GM18858 (cell line): ENCODE measurements at regions not wholly inside any gene's neighbourhood (a gene's known extent, or its start where the extent isn't known, plus 50 kb on each side); places are given as distances from the start of the nearest gene placed in this dataset.

Source experiments
- ATAC-seq: cut with Tn5 transposase; IDR thresholded peaks from one replicate; pipeline ENCODE4 v1.9.1; 2021; ENCODE audit not compliant: unreplicated experiment

DNA sequence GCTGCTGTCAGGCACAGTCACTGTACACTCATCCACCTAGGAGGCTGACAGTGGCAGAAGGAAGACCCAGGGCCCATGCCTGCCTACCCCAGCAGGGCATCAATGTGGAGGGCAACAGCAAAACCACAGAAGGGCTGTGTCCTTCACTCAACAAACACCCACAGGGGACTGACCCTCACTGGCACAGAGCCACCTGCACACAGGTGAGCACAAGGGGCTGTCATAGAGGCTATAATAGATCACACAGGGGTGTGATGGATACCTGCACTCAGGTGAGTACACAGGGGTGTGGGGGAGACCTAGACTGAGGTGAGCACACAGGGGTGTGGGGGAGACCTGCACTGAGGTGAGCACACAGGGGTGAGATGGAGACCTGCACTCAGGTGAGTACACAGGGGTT lies 132.8 kb upstream of the TCERG1L start:
- no peak for ATAC-seq

DNA sequence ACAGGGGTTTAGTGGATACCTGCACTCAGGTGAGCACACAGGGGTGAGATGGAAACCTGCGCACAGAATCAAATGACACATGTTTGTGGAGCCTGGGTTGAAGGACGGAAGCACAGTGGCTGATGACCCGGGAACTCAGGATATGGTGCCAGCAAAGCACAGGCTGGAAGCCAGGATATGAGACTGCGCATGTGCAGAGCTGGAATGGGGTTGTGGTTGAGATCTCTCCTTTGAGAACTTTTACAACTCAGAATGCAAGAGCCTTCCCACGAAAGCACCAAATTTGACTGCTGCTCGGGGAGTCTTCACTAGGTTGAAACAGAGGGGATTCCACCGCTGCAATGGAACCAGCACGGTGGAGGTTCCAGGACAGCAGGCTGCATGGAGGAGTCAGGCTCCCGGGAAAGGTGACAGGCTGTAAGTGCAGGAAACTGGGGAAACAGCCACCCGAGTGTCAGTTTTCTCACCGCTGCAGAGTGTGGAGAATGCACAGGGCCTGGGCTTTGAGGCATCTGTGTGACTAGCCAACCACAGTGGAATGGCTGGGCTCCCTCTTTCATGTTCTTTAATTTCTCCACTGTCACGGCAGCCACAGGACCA lies 133.4 kb upstream of the TCERG1L start:
- ATAC-seq: no peak

DNA sequence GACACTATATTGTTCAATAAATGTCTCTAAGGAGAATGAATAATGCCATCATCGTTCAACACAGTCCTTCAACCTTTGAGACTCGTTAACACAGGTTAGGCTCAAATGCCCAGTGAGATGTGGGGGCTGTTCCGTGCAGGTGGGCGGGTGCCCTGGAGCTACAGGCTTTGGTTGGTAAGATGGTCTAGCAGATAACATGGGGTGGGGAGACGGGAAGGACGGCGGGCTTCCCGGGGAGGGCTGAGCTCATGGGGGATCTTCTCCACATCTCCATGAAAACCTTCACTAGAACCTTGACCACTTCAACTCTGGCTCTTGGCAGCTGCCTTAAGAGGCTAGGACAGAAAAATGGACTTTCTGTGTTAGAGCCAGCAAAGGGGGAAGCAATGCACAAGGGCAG lies 134.1 kb upstream of the TCERG1L start:
- no peak for ATAC-seq

DNA sequence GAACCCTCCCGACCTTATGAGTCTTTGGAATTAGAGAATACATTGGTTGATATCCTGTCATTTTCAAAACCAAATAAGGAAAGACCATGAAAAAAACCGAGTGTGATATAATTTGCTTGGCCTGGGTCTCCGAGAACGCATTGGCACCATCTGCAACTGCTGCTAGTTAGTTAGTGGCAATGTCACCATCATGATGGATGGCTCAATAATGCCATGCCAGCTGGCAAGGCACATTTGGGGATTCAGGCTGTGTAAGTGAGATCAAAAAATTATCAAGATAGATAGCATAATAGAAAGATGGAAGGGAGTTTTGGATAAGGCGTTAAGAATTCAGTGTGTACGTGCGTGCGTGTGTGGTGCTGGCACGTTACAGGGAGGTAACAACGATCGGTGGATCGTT lies 134.7 kb upstream of the TCERG1L start:
- ATAC-seq: no peak

DNA sequence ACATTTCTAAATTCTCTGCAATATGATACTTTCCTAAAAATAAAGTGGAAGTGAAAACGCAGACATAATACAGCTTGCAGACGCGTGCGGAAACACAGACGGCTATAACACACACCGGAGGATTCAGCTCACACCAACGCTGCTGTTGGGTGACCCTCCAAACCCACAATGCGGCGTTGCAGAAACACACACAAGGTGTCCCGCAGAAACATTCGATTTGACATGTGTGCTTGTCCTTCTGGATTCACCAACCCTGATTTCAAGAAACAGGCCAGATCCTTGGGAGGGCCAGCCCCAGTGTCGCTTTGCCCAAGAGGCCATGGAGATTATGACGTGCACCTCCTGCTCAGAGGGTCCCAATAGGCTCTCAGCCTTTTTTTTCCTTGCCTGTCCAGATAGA lies 136.7 kb upstream of the TCERG1L start:
- ATAC-seq: no peak

DNA sequence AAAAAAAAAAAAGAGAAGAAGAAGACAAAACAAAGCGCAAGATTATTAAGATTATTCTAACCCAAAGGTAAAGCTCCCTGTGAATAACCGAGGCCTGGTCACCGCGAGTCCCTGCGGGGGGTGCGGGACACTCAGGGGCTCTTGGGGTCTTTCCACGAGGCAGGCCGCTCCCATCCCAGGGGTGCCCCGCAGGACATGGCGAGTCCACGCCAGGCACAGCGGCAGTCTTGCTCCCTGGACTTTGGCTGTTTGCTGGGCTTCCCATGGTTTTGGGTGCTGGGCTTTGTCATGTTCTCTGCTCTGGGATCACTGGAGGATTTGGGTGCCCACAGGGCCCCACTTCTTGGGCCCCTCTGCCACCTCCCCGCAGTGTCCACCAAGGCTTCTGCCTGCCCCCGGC lies 137.4 kb upstream of the TCERG1L start:
- ATAC-seq: no peak

DNA sequence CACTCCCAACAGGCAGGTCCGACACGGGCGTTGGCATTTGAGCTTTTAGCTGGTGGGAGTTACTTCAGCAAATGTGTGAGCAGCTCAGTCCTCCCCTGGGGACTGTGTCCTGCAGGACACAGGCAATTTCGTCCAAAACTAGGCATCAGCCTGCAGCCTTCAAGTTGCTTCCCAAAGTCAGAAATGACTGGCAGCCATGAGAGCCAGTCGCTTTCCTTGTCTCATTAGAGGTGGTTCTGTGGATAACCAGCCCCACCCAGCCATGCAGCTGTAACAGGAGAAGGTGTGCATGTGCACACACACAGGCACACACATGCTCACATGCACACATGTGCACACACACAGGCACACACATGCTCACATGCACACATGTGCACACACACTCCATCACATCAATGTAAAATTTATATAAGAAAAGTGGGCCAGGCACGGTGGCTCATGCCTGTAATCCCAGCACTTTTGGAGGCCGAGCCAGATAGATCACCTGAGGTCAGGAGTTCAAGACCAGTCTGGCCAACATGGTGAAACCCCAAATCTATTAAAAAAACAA lies 138.8 kb upstream of the TCERG1L start:
- ATAC-seq: no peak

DNA sequence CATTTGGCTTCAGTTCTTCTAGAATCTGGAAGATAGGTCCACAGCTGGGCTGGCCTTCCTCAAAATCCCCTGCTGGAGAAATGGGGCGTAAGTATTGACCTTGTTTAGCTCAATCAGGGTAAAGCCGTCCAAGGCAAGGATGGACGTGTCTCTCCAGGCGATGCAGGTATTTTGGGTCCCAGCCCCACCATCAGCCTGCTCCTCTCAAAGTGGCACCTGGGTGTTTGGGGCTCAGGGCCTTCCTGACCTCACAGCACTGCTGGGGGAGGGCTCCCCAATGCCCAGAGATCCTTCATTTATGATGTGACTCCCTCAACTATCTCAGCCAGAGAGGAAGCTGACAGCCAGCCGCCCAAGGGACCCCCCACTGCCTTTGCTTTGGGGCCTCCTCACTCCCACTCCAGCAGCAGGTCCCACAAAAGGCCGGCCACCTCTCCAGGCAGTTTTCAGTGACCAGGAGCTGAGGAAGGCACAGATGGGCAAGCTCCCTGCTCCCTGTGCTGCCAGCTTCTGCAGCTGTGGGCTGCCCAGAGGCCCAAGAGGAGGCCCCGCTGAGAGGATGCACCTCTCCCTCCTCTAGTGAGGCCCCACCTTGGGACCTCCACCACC lies 140.0 kb upstream of the TCERG1L start:
- no peak for ATAC-seq

DNA sequence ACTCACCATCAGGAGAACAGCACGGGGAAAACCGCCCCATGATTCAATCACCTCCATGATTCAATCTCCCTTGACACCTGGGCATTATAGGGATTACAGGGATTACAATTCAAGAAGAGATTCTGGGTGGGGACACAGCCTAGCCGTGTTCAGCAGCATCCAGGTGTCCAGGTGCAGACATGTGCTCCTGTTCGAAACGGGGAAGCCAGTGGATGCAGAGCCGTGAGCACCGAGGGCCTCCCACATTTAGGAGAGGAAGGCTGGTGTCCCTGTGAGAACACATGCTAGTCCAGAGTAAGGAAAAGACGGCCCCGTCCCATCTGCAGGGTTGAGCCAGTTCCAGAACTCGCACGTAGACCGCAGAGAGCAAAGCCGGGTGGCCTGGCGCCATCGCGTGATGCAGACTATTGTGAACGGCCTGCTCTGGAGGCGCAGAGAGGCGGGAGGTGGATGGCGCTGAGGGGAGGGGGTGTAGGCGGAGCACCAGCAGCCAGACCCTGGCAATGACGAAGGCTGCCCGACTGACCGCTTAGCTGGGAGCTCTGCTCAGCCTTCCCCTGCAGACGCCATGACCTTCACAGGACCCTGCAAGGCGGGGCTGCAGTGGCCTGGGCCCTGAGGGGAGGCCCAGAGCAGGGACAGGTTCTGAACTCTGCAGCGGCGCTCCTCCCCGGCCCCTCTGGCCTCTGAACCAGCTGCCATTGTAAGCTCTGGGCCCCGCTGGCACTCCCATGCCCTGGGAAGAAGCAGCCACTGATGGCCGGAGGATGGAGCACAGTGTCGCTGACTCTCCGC lies 141.6 kb upstream of the TCERG1L start:
- ATAC-seq: no peak

DNA sequence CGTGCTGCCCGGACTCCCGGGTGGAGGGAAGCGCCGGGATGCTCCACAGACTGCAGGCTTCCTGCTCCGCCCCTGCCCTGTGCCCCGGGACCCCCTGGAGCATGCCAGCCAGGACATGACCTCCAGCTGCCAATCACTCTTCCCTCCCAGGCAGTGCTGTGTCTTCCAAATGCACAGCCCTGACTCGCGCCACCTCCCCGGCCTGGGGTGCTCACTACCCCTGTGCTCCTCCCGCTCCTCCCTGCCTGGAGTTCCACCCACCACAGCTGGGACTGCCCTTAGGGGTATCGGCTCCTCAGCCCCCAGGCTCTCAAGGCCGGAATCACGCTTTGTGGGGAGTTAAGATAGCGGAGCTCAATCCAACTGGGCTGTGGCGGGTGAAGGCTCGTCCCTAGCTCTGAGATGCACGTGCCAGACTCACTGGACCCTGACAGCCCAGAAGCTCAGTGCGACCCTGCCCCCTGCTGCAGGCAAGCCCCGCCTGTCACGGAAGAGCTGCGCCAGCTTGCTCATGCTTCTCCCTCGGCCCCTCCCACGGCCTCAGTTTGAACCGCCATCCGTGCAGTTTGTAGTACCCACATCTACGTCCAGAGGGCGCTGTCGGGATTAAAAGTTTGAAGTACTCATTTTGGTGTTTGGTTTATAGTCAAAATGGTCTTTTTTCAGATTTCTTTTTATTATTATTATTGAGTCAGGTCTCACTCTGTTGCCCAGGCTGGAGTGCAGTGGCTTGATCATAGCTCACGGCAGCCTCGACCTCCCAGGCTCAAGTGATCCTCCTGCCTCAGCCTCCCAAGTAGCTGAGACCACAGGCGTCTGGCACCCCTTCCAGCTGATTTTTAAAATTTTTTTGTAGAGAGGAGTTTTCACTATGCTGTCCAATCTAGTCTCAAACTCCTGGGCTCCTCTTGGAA lies 142.5 kb upstream of the TCERG1L start:
- ATAC-seq: no peak

DNA sequence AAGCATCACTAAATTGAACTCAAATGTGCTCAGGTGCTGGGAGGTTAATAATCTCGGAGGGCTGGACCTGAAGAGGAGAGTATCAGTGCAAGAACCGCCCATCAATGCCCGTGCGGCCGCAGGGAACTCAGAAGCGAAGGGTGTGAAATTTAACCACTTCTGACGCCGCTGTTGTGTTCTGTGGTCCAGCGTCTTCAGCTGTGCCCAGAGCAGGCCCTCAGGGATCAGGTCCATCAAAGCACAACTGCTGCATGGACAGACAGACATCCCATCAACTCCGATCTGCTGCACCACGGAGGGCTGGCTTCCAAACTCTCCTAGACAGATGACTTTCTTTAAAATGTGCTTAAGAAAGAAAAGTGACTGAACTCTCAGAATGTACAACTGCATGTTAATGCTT lies 144.9 kb upstream of the TCERG1L start:
- ATAC-seq: no peak

DNA sequence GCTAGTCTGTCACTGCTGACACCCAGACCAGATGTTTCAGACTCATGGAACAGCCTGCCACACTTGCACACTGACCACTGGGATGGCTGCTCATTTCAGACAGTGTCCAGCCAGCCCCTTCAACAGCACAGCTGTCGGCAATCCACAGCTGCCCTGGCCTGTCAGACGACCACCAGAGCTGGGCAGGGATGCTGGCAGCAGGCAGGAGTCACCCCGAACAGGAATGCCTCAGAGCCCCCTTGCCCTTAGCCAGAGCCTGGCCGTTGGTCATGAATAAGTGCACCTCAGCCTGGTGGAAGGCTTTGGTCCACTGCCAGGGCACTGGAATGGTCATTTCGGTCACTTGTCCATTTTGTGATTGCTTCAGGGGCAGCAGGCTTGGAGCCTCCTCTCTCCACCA lies 149.6 kb upstream of the TCERG1L start:
- no peak for ATAC-seq

DNA sequence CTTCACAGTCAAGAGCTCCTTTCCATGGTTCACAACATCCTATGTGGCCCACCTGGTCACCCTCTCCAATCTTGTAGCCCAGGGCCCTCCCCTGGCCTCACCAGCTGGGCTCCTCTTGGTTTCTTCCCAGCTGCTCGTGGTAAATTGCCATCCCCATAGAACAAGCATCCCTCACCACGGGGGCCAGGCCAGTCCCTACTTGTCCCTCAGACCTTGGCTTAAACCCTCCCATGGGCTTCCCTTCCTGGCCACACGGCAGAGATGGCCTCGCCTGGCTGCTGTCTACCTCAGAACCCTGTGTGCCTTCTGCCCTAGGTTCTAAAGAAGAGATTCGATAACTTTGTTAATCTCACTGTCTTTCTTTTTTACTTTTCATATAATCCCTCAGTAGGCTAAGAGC lies 153.3 kb upstream of the TCERG1L start:
- no peak for ATAC-seq

DNA sequence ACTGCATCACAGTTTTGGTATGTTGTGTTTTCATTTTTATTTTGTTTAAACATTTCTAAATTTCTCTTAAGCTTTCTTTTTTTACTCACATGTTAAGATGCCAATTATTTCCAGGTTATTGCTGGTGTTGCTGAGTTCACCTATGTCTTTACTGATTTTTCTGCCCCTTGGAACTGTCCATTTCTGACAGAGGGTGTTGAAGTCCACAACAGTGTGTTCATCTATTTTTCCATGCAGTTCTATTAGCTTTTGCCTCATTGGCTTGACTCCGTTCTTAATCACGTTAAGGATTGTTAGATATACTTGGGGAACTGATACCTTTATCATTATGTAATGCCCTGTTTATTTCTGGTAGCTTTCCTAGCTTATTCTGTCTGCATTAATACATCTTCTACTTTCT lies 158.0 kb upstream of the TCERG1L start:
- ATAC-seq: no peak

DNA sequence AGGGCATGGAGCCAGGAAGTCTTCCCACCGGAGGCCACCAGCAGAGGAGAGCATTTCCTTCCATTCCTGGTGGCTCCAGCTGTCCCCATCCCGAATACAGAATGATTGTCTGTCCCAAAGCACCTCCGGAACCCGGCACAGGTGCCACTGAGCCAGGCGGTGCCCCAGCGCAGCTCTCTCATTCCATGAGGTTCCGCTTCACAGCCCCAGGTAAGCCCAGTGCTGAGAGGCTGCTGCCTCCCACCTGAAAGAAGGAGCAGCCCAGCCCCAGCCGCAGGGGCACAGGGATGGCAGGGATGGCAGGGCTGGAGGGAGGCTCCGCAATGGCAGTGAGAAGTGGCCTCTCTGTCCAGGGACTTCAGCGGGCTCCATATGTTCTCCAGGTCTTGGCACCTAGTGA lies 162.1 kb upstream of the TCERG1L start:
- no peak for ATAC-seq

DNA sequence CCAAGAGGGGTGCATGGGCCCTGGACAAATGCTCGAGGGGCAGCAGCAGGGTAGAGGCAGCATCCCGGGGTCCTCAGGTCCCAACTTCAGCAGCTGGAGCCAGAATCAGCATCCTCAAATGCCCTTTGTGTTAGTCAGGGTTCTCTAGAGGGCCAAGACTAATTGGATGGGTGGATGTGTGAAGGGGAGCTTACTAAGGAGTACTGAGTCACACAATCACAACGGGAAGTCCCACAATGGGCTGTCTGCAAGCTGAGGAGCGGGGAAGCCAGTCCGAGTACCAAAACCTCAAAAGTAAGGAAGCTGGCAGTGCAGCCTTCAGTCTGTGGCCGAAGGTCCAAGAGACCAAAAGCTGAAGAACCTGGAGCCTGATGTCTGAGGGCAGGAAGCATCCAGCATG lies 162.9 kb upstream of the TCERG1L start:
- no peak for ATAC-seq

DNA sequence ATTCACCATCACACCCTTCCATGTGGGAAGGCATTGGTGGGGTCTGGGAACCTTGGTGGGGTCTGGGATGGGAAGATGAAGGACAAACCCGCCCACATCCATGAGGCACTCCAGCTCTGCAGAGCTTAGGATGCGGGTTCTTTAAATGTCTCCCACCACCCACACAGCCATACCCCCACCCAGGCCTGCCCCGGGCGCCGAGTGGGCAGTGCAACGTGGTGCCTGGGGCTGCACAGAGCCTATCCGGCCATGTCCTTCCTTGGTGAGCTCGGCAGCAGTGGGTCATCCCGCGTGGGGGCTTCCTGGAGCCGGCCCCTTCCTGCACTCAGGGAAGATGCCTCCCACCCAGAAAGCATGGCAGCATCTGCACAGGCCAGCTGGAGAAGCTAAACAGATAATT lies 163.5 kb upstream of the TCERG1L start:
- no peak for ATAC-seq

DNA sequence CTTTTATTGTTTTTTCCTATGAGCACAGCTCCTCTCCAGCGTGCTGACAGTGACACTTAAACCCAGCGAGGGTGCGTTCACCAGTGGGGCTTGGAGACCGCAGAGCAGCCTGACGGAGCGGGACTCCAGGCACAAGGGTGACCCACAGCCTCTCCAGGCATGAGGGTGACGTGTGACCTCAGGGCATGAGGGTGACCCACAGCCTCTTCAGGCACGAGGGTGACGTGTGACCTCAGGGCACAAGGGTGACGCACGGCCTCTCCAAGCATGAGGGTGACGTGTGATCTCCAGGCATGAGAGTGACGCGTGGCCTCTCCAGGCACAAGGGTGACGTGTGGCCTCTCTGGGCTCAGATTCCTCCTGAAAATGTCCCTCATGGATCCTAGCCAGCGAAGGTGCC lies 164.3 kb upstream of the TCERG1L start:
- no peak for ATAC-seq

DNA sequence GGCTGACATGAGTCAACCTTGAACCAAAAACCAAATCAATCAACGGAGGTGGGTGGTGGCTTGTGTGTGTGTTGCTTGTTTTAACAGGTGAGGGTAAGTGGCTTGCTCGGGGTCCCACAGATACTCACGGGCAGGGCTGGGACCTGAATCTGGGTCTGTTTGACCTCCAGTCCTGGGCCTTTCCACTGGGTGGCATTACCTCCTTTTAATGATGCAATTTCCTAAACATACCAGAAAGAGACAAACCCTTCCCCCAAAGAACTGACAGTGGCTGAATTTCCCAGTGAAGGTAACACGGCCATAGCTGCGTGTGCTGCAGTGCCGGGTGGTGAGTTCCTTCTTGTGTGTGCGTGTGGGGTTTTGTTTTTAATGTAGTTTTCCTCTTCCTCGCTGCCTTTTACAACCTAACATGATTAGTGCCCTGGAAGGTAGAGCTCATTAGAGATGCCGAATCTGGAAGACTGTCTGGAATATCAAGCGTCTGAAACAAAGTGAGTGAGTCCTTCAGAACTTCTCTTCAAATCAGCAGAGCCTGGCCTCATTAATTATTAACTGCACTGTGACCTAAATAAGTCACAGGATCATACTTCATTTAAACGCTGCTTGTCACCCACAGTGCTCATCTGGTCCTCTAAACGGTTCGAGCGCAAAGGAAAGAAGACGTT lies 166.1 kb upstream of the TCERG1L start:
- ATAC-seq: no peak

DNA sequence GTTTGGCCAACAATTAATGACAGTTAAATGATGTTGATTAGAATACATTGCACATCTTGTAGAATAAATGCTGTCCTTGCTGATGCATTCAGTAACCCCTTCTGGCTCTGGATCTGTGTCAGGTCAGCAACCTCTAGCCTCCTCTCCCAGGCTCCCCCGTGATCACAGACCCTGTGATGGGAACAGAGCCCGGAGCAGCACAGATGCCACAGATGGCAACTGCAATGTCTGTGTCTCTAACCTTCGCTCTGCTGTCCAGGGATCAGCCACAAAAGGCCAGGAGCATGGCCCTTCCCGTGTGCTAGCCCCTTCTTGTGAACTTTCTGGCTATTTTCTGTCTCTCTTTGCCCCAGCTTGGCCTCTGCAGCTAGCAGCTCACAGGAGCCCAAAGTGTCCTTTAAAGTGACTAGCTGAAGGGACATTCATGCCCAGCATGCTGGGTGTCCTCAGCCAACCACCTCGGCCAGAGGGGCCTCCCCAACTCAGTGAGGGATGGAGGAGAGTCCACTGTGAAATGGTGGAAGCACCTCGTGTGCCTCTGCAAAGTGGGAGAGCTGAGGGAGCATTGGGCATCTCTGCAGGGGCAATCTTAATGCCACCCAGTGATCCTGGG lies 167.0 kb upstream of the TCERG1L start:
- ATAC-seq: no peak
